HepG2 (cell line): ENCODE measurements at regions not wholly inside any gene's neighbourhood (a gene's known extent, or its start where the extent isn't known, plus 50 kb on each side); places are given as distances from the start of the nearest gene placed in this dataset.

Source experiments
- ATAC-seq: fragments of 200-7000 bp; cut with Tn5 transposase; 3 replicates; pipeline ENCODE4 v1.9.1; 2020; ENCODE audit warnings: mild to moderate bottlenecking, moderate library complexity
- BruUV-seq: library from RNA; stranded (reverse); fragments of 400-500 nt; replicated peaks from 2 replicates; lab custom pipeline; 2021; lab: Mats Ljungman, UMichigan
- CTCF ChIA-PET: fragments of 300-600 bp; formaldehyde crosslinking; extraction: SDS; loops from one replicate; lab custom pipeline; 2021; ENCODE audit warnings: low total read pairs, inconsistent platforms, low intra/inter-chr PET ratio; lab: Yijun Ruan, JAX
- POLR2A ChIA-PET: fragments of 350-600 bp; sonication (Branson Sonifier 250); formaldehyde crosslinking; loops from one replicate; lab custom pipeline; 2020; ENCODE audit warnings: antibody characterized with exemption, inconsistent platforms; lab: Yijun Ruan, JAX
- DNase-seq: peaks from one replicate; pipeline ENCODE4 v3.0.0-alpha.2; 2015; ENCODE audit warnings: low spot score
- FAIRE-seq: peaks from 3 replicates; lab custom pipeline; 2011; peaks lifted over from hg19 to GRCh38; lab: Jason Lieb, UNC
- H2AFZ ChIP-seq: one replicate; pipeline ENCODE4 v1.6.1; 2011; ENCODE audit warnings: low read length, inconsistent platforms
- H3K27ac ChIP-seq: fragments of 300-600 bp; 3 replicates; pipeline ENCODE4 v1.8.0; 2011; ENCODE audit warnings: mixed run types, mild to moderate bottlenecking, mixed read lengths, low read length, inconsistent platforms; ENCODE audit not compliant: insufficient read depth; ENCODE audit errors: extremely low read length
- H3K27me3 ChIP-seq, 2 experiments: fragments of 200-600 bp in 1 of 2; 2 replicates in 1 of 2; 3 replicates in 1 of 2; pipeline versions ENCODE4 v1.6.0 to v1.8.0; 2011; ENCODE audit warnings: low read length in 2 of 2, mild to moderate bottlenecking in 2 of 2, moderate library complexity in 2 of 2, inconsistent platforms in 1 of 2; ENCODE audit not compliant: insufficient read depth in 2 of 2, control insufficient read depth in 1 of 2
- H3K36me3 ChIP-seq, 2 experiments: fragments of 200-600 bp in 1 of 2; replicated peaks in 1 of 2; 2 replicates in 1 of 2; 3 replicates in 1 of 2; pipeline versions ENCODE4 v1.5.1 to v1.8.0; 2011; ENCODE audit warnings: low read length in 2 of 2, inconsistent platforms in 1 of 2; ENCODE audit not compliant: insufficient read depth in 2 of 2, control insufficient read depth in 1 of 2
- H3K4me1 ChIP-seq: 2 replicates; pipeline ENCODE4 v1.5.1; 2012; ENCODE audit warnings: low read length, inconsistent platforms; ENCODE audit not compliant: insufficient read depth
- H3K4me2 ChIP-seq: 2 replicates; pipeline ENCODE4 v1.6.0; 2011; ENCODE audit warnings: low read depth, low read length, inconsistent platforms
- H3K4me3 ChIP-seq, 3 experiments: fragments of 200-600 bp in 1 of 3; sonication (generic), shearing (Covaris generic) in 1 of 3; replicated peaks in 1 of 3; 2 replicates each; pipeline ENCODE4 v1.5.1; 2011 to 2016; ENCODE audit warnings: low read length in 3 of 3, inconsistent platforms in 2 of 3, low read depth in 2 of 3, mild to moderate bottlenecking in 2 of 3, control low read depth in 1 of 3, mixed read lengths in 1 of 3; ENCODE audit not compliant: insufficient read depth in 1 of 3
- H3K79me2 ChIP-seq: one replicate; pipeline ENCODE4 v1.6.1; 2011; ENCODE audit warnings: low read length, inconsistent platforms; ENCODE audit not compliant: insufficient read depth
- H3K9ac ChIP-seq: 2 replicates; pipeline ENCODE4 v1.6.0; 2011; ENCODE audit warnings: mild to moderate bottlenecking, low read depth, low read length, inconsistent platforms; ENCODE audit not compliant: insufficient read depth
- H3K9me3 ChIP-seq: 2 replicates; pipeline ENCODE4 v1.5.1; 2012; ENCODE audit warnings: mild to moderate bottlenecking, low read length
- H4K20me1 ChIP-seq: 2 replicates; pipeline ENCODE4 v1.6.0; 2011; ENCODE audit warnings: inconsistent platforms, mild to moderate bottlenecking, low read length, moderate library complexity; ENCODE audit not compliant: insufficient read depth
- KDM6A ChIP-seq: IDR thresholded peaks from 2 replicates; pipeline ENCODE4 v1.6.1; 2016; ENCODE audit warnings: low read depth
- NONO ChIP-seq, 2 experiments: fragments of 450-650 bp in 1 of 2; sonication (generic) in 1 of 2; formaldehyde crosslinking in 1 of 2; IDR thresholded peaks in 1 of 2; conservative IDR thresholded peaks in 1 of 2; 2 replicates each; pipeline versions ENCODE4 v1.6.1 to v1.8.0; 2017 to 2022; ENCODE audit warnings: mild to moderate bottlenecking in 1 of 2, missing genetic modification reagents in 1 of 2, moderate library complexity in 1 of 2
- SMYD3 ChIP-seq: sonication (generic); formaldehyde crosslinking; IDR thresholded peaks from 2 replicates; pipeline ENCODE4 v1.8.1; 2023; ENCODE audit warnings: mild to moderate bottlenecking, missing genetic modification reagents
- ZFAT ChIP-seq: sonication (generic); formaldehyde crosslinking; conservative IDR thresholded peaks from 2 replicates; pipeline ENCODE4 v1.8.1; 2023; ENCODE audit warnings: missing genetic modification reagents, inconsistent platforms
- ZNF24 ChIP-seq: fragments of 450-650 bp; IDR thresholded peaks from 2 replicates; pipeline ENCODE4 v1.6.1; 2017; ENCODE audit warnings: antibody characterized with exemption, mild to moderate bottlenecking
- ZNF251 ChIP-seq: sonication (generic); formaldehyde crosslinking; IDR thresholded peaks from 2 replicates; pipeline ENCODE4 v1.9.0; 2021; ENCODE audit warnings: mild to moderate bottlenecking, missing genetic modification reagents
- ZNF383 ChIP-seq: sonication (generic); formaldehyde crosslinking; IDR thresholded peaks from 2 replicates; pipeline ENCODE4 v1.4.0; 2020; ENCODE audit warnings: missing genetic modification reagents, mild to moderate bottlenecking, borderline replicate concordance
- WGBS: methylation state at CpG from one replicate; pipeline ENCODE4 v1.1.6; 2017; ENCODE audit warnings: low lambda C conversion rate; 5-methylcytosine and 5-hydroxymethylcytosine counted together
- in situ Hi-C: cut with HindIII; loops from 2 replicates; pipeline ENCODE4 v1.10.0; 2017; ENCODE audit warnings: low pct_unique_long_range_greater_than_20kb; ENCODE audit not compliant: extremely low pct_ligation_motif_present
- intact Hi-C: fragments of 100-400 bp; cut with micrococcal nuclease; formaldehyde crosslinking; loops from one replicate; pipeline ENCODE4 v1.10.0; 2022; ENCODE audit not compliant: unreplicated experiment
- TF ChIP-seq, protein P1 (sequence below): sonication (generic); formaldehyde crosslinking; IDR thresholded peaks from 2 replicates; pipeline ENCODE4 v1.4.0; 2020; ENCODE audit warnings: missing genetic modification reagents
- TF ChIP-seq, protein P2 (sequence below): IDR thresholded peaks from 2 replicates; pipeline ENCODE4 v1.6.1; 2016; ENCODE audit warnings: missing genetic modification reagents, missing compliant biosample characterization
- TF ChIP-seq, protein P3 (sequence below): sonication (generic); formaldehyde crosslinking; IDR thresholded peaks from 2 replicates; pipeline ENCODE4 v1.5.0; 2020; ENCODE audit warnings: mild to moderate bottlenecking, missing genetic modification reagents

DNA sequence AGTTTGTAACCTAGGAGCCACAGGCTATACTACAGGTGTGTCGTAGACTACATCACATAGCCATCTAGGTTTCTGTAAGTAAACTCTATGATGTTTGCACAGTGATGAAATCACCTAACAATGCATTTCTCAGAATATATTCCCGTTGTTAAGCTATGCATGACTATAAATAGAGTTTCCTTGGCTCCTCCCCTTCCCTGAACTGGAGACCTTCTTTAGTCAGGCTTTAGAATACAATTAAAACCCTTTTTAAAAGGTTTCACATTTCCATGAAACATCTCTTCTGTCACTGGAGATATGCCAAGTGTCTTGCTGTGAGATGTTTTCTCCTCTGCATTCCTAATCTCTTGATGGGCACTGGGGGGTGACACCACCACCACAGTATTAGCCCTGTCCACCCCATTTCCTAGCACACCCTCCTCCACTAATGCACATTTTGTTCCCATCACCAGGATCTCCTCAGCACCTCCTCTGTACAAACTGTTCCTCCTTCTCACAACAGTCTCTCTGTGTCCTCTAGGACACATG, 334.6 kb upstream of the CPEB2 start:
- in situ Hi-C loops: no loop called here
- H3K27ac ChIP-seq: no peak overlapping the region
- H3K27me3 ChIP-seq: no peaks in the 10 kb centered on the region
- no peak overlapping the region for H2AFZ ChIP-seq
- no peak overlapping the region for H3K9ac ChIP-seq
- H3K4me2 ChIP-seq: no peak overlapping the region
- POLR2A ChIA-PET: no interaction called here
- peaks cover 56% of the 10 kb centered on the region for H3K9me3 ChIP-seq
- 4% methylated on average over 2 of the region's 2 CpGs for WGBS
- FAIRE-seq (no peak), DNase-seq (no peak), ATAC-seq (no peak)
- intact Hi-C loops: no loop called here
- TF ChIP-seq ZNF251 (CRISPR knock-in tag) (no peak), ZNF383 (CRISPR knock-in tag) (no peak), SMYD3 (CRISPR knock-in tag) (no peak), ZNF24 (no peak), ZFAT (CRISPR knock-in tag) (no peak), NONO (IDR thresholded peaks at IDR 0.05) (no peak), NONO (CRISPR knock-in tag; conservative IDR thresholded peaks at IDR 0.05) (no peak), KDM6A (CRISPR knock-in tag) (no peak)
- TF ChIP-seq, protein P1, sequence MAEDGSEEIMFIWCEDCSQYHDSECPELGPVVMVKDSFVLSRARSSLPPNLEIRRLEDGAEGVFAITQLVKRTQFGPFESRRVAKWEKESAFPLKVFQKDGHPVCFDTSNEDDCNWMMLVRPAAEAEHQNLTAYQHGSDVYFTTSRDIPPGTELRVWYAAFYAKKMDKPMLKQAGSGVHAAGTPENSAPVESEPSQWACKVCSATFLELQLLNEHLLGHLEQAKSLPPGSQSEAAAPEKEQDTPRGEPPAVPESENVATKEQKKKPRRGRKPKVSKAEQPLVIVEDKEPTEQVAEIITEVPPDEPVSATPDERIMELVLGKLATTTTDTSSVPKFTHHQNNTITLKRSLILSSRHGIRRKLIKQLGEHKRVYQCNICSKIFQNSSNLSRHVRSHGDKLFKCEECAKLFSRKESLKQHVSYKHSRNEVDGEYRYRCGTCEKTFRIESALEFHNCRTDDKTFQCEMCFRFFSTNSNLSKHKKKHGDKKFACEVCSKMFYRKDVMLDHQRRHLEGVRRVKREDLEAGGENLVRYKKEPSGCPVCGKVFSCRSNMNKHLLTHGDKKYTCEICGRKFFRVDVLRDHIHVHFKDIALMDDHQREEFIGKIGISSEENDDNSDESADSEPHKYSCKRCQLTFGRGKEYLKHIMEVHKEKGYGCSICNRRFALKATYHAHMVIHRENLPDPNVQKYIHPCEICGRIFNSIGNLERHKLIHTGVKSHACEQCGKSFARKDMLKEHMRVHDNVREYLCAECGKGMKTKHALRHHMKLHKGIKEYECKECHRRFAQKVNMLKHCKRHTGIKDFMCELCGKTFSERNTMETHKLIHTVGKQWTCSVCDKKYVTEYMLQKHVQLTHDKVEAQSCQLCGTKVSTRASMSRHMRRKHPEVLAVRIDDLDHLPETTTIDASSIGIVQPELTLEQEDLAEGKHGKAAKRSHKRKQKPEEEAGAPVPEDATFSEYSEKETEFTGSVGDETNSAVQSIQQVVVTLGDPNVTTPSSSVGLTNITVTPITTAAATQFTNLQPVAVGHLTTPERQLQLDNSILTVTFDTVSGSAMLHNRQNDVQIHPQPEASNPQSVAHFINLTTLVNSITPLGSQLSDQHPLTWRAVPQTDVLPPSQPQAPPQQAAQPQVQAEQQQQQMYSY: no peak
- TF ChIP-seq, protein P2, sequence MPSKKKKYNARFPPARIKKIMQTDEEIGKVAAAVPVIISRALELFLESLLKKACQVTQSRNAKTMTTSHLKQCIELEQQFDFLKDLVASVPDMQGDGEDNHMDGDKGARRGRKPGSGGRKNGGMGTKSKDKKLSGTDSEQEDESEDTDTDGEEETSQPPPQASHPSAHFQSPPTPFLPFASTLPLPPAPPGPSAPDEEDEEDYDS (CRISPR knock-in tag): no peak
- TF ChIP-seq, protein P3, sequence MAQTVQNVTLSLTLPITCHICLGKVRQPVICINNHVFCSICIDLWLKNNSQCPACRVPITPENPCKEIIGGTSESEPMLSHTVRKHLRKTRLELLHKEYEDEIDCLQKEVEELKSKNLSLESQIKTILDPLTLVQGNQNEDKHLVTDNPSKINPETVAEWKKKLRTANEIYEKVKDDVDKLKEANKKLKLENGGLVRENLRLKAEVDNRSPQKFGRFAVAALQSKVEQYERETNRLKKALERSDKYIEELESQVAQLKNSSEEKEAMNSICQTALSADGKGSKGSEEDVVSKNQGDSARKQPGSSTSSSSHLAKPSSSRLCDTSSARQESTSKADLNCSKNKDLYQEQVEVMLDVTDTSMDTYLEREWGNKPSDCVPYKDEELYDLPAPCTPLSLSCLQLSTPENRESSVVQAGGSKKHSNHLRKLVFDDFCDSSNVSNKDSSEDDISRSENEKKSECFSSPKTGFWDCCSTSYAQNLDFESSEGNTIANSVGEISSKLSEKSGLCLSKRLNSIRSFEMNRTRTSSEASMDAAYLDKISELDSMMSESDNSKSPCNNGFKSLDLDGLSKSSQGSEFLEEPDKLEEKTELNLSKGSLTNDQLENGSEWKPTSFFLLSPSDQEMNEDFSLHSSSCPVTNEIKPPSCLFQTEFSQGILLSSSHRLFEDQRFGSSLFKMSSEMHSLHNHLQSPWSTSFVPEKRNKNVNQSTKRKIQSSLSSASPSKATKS (CRISPR knock-in tag): no peak
- no peaks in the 10 kb centered on the region for H3K4me1 ChIP-seq
- H3K36me3 ChIP-seq: no peaks in the 10 kb centered on the region
- no peaks in the 10 kb centered on the region for H3K79me2 ChIP-seq
- BruUV-seq: no TSS peak
- H4K20me1 ChIP-seq: no peaks in the 10 kb centered on the region
- CTCF ChIA-PET: no interaction called here
- H3K4me3 ChIP-seq: no peak overlapping the region
